Prostate gland (tissue), 2 donors: ENCODE measurements at regions not wholly inside any gene's neighbourhood (a gene's known extent, or its start where the extent isn't known, plus 50 kb on each side); places are given as distances from the start of the nearest gene placed in this dataset.

ENCODE experiments used
- POLR2A ChIP-seq: fragments of 450-650 bp; IDR thresholded peaks from one replicate; pipeline ENCODE4 v1.6.1; 2016; ENCODE audit warnings: antibody characterized with exemption, mild to moderate bottlenecking
- POLR2AphosphoS5 ChIP-seq: sonication (generic); formaldehyde crosslinking; IDR thresholded peaks from one replicate; pipeline ENCODE4 v1.6.1; 2017; ENCODE audit warnings: antibody characterized with exemption
- TF ChIP-seq, protein P1 (sequence below), 4 experiments: fragments of 200-600 bp in 2 of 4; fragments of 450-650 bp in 2 of 4; sonication (generic) in 2 of 4; IDR thresholded peaks; 1 replicate in 3 of 4; 2 replicates in 1 of 4; pipeline ENCODE4 v1.5.1; 2016 to 2019; ENCODE audit warnings: antibody characterized with exemption in 4 of 4, mild to moderate bottlenecking in 2 of 4, moderate library complexity in 2 of 4

- TF ChIP-seq, protein P1, sequence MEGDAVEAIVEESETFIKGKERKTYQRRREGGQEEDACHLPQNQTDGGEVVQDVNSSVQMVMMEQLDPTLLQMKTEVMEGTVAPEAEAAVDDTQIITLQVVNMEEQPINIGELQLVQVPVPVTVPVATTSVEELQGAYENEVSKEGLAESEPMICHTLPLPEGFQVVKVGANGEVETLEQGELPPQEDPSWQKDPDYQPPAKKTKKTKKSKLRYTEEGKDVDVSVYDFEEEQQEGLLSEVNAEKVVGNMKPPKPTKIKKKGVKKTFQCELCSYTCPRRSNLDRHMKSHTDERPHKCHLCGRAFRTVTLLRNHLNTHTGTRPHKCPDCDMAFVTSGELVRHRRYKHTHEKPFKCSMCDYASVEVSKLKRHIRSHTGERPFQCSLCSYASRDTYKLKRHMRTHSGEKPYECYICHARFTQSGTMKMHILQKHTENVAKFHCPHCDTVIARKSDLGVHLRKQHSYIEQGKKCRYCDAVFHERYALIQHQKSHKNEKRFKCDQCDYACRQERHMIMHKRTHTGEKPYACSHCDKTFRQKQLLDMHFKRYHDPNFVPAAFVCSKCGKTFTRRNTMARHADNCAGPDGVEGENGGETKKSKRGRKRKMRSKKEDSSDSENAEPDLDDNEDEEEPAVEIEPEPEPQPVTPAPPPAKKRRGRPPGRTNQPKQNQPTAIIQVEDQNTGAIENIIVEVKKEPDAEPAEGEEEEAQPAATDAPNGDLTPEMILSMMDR (IDR thresholded peaks at IDR 0.05): no peak
- no peak for TF ChIP-seq POLR2A
- no peak for TF ChIP-seq POLR2AphosphoS5
Measured at GRCh38 chr17:77274096-77274845, 133.5 kb downstream of the SEC14L1 start.
